HS-5 (cell line): ENCODE measurements at regions not wholly inside any gene's neighbourhood (a gene's known extent, or its start where the extent isn't known, plus 50 kb on each side); places are given as distances from the start of the nearest gene placed in this dataset.
"Not testable (repeated sequence)": the region's sequence is repeated elsewhere in the genome, so short reads cannot be mapped to it uniquely, and the experiment has no call there.

Source experiments
- DNase-seq: peaks from one replicate; pipeline ENCODE4 v3.0.0-alpha.2; 2012; ENCODE audit warnings: low read depth

GRCh38 chr17:6255322-6255721 is 179.6 kb downstream of the AIPL1 start:
- DNase-seq = no peak

- peak; percentile 18 for DNase-seq
Observed at GRCh38 chr17:6254036-6254435, 180.9 kb downstream of the AIPL1 start.

GRCh38 chr17:6251640-6252039 is 181.5 kb downstream of the WSCD1 start:
- DNase-seq = not testable (repeated sequence)

- no peak for DNase-seq
Observed at GRCh38 chr17:6249732-6250131, 179.6 kb downstream of the WSCD1 start.

- no peak for DNase-seq
Observed at GRCh38 chr17:6248061-6248460, 177.9 kb downstream of the WSCD1 start.

- no peak for DNase-seq
Observed at GRCh38 chr17:6245301-6246177, 175.4 kb downstream of the WSCD1 start.

- DNase-seq = no peak
Observed at GRCh38 chr17:6244796-6245195, 174.6 kb downstream of the WSCD1 start.

GRCh38 chr17:6244253-6244652 is 174.1 kb downstream of the WSCD1 start:
- DNase-seq = no peak

- DNase-seq = no peak
Observed at GRCh38 chr17:6243186-6243585, 173.0 kb downstream of the WSCD1 start.

GRCh38 chr17:6241996-6242395 is 171.8 kb downstream of the WSCD1 start:
- no peak for DNase-seq

GRCh38 chr17:6241381-6241780 is 171.2 kb downstream of the WSCD1 start:
- DNase-seq = no peak

GRCh38 chr17:6240601-6241000 is 170.4 kb downstream of the WSCD1 start:
- DNase-seq = no peak

- no peak for DNase-seq
Observed at GRCh38 chr17:6240001-6240400, 169.8 kb downstream of the WSCD1 start.

- no peak for DNase-seq
Observed at GRCh38 chr17:6239241-6239798, 169.1 kb downstream of the WSCD1 start.

- DNase-seq = no peak
Observed at GRCh38 chr17:6233856-6234255, 163.7 kb downstream of the WSCD1 start.

GRCh38 chr17:6233339-6233738 is 163.2 kb downstream of the WSCD1 start:
- DNase-seq = no peak

GRCh38 chr17:6232732-6233101 is 162.5 kb downstream of the WSCD1 start:
- DNase-seq = no peak

- DNase-seq = no peak
Observed at GRCh38 chr17:6231886-6232731, 161.9 kb downstream of the WSCD1 start.

GRCh38 chr17:6231465-6231864 is 161.3 kb downstream of the WSCD1 start:
- no peak for DNase-seq

GRCh38 chr17:6218333-6218732 is 148.2 kb downstream of the WSCD1 start:
- DNase-seq = no peak

GRCh38 chr17:6215071-6216035 is 145.2 kb downstream of the WSCD1 start:
- no peak for DNase-seq

- no peak for DNase-seq
Observed at GRCh38 chr17:6213859-6214258, 143.7 kb downstream of the WSCD1 start.
